Putamen (tissue), 1 donor: ENCODE measurements at regions not wholly inside any gene's neighbourhood (a gene's known extent, or its start where the extent isn't known, plus 50 kb on each side); places are given as distances from the start of the nearest gene placed in this dataset.
"Not testable (repeated sequence)": the region's sequence is repeated elsewhere in the genome, so short reads cannot be mapped to it uniquely, and the experiment has no call there.

Experiments used
- DNase-seq: peaks from one replicate; pipeline ENCODE4 v3.0.0-alpha.2; 2016; ENCODE audit warnings: low spot score

GRCh38 chr16:15307184-15307583 is 70.9 kb downstream of the NPIPA5 start:
- DNase-seq, result not testable (repeated sequence)

GRCh38 chr16:15305889-15306288 is 72.2 kb downstream of the NPIPA5 start:
- DNase-seq, result not testable (repeated sequence)

DNA sequence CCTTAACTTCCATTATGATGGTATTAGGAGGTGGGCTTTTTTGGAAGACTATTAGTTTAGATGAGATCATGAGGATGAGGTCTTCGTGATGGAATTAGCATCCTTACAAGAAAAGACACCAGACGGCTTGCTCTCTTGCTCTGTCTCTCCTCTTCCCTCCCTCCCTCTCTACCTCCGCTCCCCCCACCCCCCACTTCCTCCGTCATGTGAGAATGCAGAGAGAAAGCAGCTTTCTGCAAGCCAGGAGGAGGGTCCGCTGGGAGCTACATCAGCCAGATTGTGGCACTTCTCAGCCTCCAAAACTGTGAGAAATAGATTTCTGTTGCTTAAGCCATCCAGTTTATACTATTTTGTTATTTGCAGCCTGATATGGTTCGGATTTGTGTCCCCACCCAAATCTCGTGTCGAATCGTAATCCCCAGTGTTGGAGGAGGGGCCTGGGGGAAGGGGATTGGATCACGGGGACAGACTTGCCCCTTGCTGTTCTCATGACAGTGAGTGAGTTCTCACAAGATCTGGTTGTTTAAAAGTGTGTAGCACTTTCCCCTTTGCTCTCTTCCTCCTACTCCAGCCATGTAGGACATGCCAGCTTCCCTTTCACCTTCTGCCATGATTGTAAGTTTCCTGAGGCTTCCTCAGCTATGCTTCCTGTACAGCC is 74.3 kb downstream of the NPIPA5 start:
- DNase-seq, result not testable (repeated sequence)

GRCh38 chr16:15297104-15297503 is 81.0 kb downstream of the NPIPA5 start:
- DNase-seq, result not testable (repeated sequence)

DNA sequence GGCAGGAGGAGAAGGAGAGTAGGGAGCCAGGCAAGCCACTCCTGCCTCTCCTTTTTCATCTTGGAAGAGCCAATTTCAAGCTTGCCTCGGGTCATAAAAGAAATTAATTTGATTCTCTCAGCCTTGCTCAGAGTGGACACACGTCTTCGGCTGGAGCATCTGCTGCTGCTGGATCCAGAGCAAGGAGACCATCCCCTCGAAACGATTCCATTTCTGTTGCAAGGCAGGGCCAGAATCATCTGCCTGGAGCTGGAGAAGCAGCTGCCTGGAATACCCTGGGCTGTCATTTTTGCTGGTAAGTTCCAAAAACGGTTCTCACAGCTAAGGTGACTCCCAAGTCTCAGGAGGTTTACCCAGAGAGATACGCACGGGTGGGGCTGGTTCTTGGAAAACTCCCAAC is 103.3 kb downstream of the NPIPA5 start:
- peak; percentile 0 for DNase-seq

DNA sequence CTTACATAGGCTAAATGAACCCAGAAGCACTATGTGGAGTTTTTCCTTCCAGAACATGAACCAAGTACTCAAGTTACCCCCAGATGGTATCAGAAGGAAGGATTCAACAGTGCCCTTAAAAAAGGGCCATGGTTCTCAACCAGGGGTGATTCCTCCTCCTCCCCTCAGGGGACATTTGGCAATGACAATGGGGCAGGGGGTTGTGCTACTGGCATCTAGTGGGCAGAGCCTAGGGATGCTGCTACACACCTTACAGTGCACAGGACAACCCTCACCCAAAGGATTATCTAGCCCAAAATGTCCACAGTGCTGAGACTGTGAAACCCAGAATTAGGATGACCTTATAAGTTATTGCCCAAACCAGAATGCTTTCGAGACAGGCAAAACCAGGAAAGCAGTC is 104.1 kb downstream of the NPIPA5 start:
- not testable (repeated sequence) for DNase-seq

DNA sequence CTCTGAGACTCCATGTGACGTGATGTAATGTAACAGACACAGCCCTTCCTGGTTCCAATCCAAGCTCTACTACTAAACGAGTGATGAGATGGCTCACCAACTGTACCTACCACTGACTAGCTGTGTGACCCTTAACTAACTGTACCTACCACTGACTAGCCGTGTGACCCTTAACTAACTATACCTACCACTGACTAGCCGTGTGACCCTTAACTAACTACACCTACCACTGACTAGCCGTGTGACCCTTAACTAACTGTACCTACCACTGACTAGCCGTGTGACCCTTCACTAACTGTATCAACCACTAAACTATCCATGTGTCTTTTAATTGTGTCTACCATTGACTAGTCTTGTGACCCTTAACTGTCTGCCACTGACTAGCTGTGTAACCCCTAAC is 111.2 kb downstream of the NPIPA5 start:
- not testable (repeated sequence) for DNase-seq

- not testable (repeated sequence) for DNase-seq
Observed at GRCh38 chr16:15262212-15262611, 115.9 kb downstream of the NPIPA5 start.

DNA sequence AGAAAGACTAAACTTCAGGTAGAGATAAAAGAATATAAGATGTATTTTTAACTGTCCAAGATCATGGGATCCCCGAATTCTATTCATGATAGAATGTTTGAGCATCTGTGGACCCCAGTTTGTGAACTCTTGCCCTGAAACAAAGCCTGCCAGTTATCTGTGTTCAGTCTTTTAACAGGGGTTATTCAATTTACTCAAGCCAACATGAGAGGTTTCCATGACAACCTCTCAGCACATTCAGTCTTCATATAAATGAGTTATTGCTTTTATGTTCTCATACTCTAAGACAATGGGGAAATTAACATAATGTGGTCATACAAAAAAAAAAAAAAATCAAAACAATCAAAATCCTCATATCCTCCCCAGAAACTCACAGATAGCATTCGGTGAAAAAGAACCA is 130.1 kb downstream of the NPIPA5 start:
- DNase-seq, result not testable (repeated sequence)

DNA sequence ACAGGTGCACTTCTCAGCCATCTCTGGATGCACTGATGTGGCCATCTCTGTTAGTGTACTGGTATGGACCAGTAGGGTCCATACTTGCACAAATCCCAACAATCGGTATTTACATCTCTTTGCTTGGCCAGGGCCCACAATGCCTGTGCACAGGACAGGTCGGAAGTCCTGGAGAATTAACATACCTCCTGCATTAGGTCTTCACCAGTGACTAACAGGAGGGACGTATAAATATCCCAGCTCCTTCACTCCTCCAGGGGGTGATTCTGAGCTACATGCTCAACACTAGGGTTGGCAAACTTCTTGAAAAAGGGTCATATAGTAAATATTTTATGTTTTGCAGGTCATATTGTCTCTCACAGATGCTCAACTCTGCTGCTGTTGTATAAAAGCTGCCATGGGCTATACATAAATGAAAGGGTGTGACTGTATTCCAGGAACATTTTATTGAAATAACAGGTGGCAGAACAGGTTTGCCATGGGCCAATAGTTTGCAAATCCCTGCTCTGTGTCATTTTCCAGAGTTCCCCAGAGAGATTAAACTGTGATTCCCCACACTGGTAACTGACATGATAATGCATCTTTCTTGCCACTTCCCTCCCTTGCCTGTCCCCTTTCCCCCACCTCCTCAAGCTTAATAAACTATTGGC is 141.3 kb downstream of the NPIPA5 start:
- DNase-seq, result not testable (repeated sequence)

- DNase-seq, result not testable (repeated sequence)
Observed at GRCh38 chr16:15235140-15235539, 141.1 kb upstream of the RRN3 start.

DNA sequence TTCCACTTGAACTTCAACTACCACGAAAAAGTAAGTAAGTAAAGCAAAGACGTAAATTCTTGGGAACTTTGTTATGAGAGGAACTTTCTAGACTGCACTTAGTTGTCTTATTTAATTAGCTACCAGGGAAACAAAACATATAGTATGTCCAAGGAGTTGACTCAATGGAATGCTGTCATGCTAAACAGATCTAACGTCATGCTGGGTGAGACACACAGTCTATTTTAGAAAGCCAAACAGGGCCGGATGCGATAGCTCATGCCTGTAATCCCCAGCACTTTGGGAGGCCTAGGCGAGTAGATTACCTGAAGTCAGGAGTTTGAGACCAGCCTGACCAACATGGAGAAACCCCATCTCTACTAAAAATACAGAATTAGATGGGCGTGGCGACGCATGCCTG is 140.6 kb upstream of the RRN3 start:
- DNase-seq, result not testable (repeated sequence)

- DNase-seq, result not testable (repeated sequence)
Observed at GRCh38 chr16:15230432-15230831, 136.4 kb upstream of the RRN3 start.

DNA sequence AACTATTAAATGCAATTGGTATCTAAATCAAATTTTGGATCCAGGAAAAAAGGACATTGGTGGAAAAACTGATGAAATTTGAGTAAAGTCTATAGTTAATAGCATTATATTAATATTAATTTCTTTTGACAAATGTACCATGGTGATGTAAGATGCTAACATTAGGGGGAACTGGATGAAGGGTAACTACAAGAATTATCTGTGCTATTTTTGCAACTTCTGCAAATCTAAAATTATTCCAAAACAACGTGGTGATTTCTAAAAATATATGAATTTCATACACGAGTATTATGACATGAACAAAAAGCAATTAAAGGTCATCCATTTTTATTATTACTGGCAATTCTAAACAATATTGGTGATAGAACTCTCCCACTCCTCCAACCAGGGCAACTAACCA is 135.6 kb upstream of the RRN3 start:
- not testable (repeated sequence) for DNase-seq

DNA sequence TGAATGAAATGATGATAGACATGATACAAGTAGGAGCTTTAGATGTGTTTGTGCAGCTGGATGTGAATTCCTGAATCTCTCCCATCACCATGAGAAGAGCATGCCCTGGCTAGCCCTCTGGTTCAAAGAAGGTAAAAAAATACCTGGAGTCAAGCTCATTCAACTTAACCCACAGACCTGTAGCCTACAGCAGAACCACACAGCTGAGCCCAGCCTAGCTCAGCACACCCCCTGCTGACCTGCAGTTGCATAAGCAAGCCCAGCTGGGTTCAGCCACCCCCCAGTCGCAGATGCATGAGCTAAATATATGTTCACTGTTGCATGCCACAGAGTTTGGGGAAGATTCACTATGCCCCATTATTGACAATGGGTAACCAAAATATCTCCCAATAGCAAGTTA is 130.6 kb upstream of the RRN3 start:
- DNase-seq, result not testable (repeated sequence)

GRCh38 chr16:15223398-15223797 is 129.3 kb upstream of the RRN3 start:
- DNase-seq, result not testable (repeated sequence)

DNA sequence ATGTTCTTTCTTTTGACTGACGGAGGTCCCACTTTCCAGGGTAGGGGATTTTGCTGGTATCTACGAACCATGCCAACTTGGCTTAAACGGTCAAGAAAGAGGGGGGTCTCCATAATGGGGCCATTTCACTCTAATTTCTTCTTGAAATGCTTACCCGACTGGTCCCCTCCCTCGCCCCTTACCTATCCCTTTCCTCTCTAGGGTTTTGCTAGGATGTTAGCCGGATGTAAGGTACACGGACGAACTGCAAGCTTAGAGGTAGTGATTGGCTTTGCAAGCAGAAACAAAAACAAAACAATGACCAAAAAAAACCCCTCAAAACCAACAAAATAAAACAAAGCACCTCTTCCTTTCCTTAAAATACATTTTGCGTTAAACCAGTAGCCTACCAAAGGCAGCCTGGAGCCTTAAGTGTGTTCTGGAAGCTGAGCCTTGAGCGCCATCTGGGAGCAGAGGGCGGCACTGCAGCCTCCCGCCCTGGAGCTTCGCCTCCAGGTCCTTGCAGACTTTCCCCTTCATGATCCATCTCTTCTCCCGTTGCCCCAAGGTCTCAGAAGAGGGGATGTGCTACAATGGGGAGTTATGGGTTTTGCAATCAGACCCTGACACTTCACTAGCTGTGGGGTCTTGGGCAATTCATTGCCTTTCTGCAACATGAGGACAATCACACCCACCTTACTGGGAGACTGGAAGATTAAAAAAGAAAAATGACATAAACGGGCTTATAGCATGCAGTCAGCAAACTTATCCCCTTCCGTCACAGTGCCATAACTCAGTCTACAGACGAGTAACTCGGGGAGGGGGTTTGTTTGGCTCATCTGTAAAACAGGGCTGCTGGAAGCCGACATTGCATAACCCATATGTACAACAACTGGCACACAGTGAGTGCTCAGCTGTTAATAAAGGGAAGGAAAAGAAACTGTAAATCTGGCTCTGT is 125.9 kb upstream of the RRN3 start:
- DNase-seq, result peak; percentile 5

DNA sequence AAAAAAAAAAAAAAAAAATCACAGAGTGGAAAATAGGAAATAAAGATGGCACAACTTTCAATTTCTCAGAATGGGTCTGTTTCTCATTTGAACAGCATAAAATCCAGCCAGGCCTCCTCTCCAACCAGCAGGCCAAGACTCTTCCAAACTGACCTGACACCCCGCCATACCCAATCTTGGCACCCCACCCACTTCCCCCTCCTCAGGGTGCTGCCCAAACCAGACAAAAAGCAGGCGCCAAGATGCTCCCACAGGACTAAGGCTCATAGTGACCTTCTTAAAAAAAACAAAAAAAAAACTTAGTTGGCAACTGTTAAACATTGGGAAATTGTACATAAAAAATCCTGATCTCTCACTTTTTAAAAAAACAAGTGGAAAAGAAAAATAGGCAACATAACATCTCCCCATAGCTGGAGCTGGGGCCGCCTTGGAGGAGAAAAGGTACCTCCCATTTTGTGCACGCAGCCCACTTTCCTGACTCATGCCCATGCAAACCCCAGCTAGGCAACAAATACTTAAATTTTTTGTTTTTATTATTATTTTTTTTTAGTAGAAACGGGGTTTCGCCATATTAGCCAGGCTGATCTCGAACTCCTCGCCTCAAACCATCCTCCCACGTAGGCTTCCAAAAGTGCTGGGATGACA is 124.9 kb upstream of the RRN3 start:
- not testable (repeated sequence) for DNase-seq

GRCh38 chr16:15207202-15207981 is 113.3 kb upstream of the RRN3 start:
- DNase-seq, result not testable (repeated sequence)

DNA sequence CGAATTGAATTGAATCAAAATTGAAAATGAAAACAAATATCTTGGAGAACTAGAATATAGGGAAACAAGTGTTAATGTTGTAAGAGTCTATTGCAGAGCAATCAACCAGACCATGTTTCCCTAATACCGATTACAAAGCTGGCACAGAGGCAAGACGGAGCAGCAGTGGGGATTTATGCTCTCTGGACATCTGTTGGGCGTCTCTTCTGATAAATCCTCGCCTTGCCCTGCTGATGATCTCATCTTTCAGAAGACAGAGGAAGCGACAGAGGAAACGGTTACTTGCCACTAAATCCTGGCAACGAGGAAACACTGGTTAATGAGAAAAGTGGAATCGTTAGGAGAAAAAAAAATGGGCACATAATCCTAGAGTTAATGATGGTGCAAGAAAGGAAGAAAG is 112.4 kb upstream of the RRN3 start:
- DNase-seq, result not testable (repeated sequence)

GRCh38 chr16:15205939-15206338 is 111.9 kb upstream of the RRN3 start:
- DNase-seq, result not testable (repeated sequence)
